Ovary (tissue), 3 donors: ENCODE measurements at regions not wholly inside any gene's neighbourhood (a gene's known extent, or its start where the extent isn't known, plus 50 kb on each side); places are given as distances from the start of the nearest gene placed in this dataset.

Experiments
- CTCF ChIP-seq, 3 donors: fragments of 450-650 bp in 2 of 3; fragments of 200-600 bp in 1 of 3; IDR thresholded peaks; one replicate each; pipeline versions ENCODE4 v1.5.1 to v1.8.0; 2016 to 2022; ENCODE audit warnings: antibody characterized with exemption in 3 of 3, mild to moderate bottlenecking in 1 of 3
- EP300 ChIP-seq: sonication (generic); formaldehyde crosslinking; IDR thresholded peaks from one replicate; pipeline ENCODE4 v1.6.1; 2017; ENCODE audit warnings: antibody characterized with exemption
- donor health status: DM: no; HTN: no; CAD: no.

- no peak for TF ChIP-seq CTCF (IDR thresholded peaks at IDR 0.05)
- no peak for TF ChIP-seq EP300
Observed at GRCh38 chr2:7809640-7810039, 872.2 kb upstream of the ID2 start.
